ENCODE measurements at regions not wholly inside any gene's neighbourhood (a gene's known extent, or its start where the extent isn't known, plus 50 kb on each side); places are given as distances from the start of the nearest gene placed in this dataset.
A peak's percentile ranks its signal among the peaks of the same experiment; 100 is the strongest.
"Not testable (repeated sequence)": the region's sequence is repeated elsewhere in the genome, so short reads cannot be mapped to it uniquely, and the experiment has no call there.

- DNase-seq (ENCODE audit: low spot score): no peak
Observed at GRCh38 chr5:92695123-92696003, 885.7 kb downstream of the NR2F1-AS1 start.

DNA sequence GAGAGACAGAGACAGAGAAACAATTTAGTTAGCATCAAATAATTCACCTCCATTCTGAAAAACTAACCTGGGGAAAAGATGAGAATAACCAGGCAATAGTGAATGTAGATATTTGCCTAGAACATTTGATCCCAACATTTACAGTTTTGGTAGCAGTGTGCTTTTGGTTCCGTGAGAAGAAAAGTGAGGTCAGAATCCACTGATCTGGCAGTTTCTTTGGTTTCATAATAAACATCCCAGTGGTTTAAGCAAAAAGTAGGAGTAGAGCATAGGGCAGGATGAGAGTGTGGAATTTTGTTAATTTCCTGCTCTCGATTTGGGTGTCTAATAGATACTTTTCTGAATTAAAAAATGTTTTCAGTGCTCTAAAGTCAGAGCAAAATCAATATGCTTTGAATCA, 887.0 kb downstream of the NR2F1-AS1 start:
- DNase-seq (ENCODE audit: low spot score): no peak

- not testable (repeated sequence) for DNase-seq (ENCODE audit: low spot score)
Observed at GRCh38 chr5:92691955-92692354, 889.1 kb downstream of the NR2F1-AS1 start.

DNA sequence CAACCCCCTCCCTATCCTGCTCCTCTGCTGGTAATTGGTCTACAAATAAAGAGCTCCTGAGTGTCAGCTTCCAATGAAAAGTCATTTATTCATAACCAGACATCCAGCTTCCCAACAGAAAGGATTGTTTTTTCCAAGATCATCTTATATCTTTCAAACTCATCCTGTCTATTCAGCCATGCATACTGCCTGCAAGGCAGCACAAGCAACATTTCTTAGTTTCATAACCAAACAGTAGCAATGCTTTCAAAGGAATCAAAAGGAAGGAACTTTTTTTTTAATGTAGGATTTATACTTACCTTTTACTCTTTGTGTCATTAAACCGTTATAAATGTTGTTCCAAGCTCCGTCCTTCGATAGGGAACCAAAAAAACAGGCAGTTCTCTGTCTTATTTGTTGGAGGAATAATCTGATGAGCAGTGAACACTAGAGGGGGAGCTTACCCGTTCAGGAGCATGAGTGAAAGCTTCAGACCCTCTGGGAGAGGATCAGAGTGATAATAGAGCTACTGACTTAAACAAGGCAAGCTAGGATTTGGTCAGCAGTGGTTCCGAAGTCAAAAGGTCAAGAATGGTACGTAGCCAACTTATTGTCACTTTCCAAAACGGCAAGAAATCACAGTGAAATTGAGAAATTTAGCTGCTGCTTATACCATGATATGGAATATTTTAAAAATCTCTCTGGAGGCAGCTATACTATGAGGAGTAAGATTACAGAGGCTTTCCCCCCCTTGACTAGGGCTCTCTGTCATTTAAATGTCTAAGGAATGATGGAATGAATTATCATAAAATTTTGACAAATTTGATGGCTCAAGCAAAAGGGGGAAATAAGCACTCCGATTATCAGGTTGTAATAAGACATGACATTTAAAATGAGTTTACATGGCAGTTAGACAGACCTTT, 892.9 kb downstream of the NR2F1-AS1 start:
- DNase-seq (ENCODE audit: low spot score): peak; percentile 77

- DNase-seq (ENCODE audit: low spot score): no peak
Observed at GRCh38 chr5:92678640-92679039, 902.4 kb downstream of the NR2F1-AS1 start.

DNA sequence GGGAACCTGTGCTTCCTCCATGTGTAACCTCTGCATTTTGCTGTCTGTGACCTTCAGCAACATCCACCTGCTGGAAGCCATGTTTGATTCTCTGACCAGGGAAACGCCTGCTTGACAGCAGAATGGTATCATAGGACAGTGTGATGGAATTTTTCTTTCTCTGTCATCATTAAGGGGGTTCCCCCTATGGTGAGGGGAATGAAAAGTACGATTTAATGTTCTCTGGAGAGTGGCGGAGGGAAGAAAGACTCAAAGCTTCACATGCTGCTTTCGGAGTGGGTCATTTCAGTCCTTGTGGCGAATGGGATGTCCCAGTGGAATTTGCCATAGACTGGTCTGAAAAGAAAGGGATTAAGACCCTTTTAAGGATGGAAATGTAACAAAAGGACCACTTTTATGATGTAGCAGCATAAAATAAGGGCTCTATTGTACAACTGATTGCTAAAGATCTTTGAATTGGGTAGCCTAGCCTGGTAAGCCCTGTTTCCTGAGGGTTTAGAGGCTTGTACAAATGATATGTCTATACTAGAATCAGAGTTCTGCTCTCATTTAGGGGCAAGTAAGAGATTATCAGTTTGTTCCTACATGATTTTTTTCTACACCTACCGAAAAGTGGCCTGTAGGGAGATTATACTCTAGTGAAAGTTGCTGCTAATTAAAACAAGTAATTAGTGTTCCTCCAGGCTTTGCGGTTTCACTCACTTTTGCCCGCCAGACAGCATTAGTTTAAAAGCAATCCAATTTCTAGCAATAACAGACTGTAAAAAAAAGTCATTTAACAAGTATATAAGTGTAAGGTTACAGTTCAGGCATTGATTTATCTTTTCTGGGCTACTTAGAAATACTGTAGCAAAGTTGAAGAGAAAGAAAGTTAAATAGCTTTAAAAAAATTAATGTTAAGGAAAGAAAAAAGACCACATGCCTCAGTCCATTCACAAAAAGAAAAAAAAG, 904.5 kb downstream of the NR2F1-AS1 start:
- DNase-seq (ENCODE audit: low spot score): no peak

- no peak for DNase-seq (ENCODE audit: low spot score)
Observed at GRCh38 chr5:92674321-92674720, 906.7 kb downstream of the NR2F1-AS1 start.

GRCh38 chr5:92665506-92665905, 915.5 kb downstream of the NR2F1-AS1 start:
- DNase-seq (ENCODE audit: low spot score): no peak

- no peak for DNase-seq (ENCODE audit: low spot score)
Observed at GRCh38 chr5:92662741-92663140, 918.3 kb downstream of the NR2F1-AS1 start.

- no peak for DNase-seq (ENCODE audit: low spot score)
Observed at GRCh38 chr5:92659246-92659645, 921.8 kb downstream of the NR2F1-AS1 start.

GRCh38 chr5:92654601-92655000, 926.4 kb downstream of the NR2F1-AS1 start:
- DNase-seq (ENCODE audit: low spot score): not testable (repeated sequence)

DNA sequence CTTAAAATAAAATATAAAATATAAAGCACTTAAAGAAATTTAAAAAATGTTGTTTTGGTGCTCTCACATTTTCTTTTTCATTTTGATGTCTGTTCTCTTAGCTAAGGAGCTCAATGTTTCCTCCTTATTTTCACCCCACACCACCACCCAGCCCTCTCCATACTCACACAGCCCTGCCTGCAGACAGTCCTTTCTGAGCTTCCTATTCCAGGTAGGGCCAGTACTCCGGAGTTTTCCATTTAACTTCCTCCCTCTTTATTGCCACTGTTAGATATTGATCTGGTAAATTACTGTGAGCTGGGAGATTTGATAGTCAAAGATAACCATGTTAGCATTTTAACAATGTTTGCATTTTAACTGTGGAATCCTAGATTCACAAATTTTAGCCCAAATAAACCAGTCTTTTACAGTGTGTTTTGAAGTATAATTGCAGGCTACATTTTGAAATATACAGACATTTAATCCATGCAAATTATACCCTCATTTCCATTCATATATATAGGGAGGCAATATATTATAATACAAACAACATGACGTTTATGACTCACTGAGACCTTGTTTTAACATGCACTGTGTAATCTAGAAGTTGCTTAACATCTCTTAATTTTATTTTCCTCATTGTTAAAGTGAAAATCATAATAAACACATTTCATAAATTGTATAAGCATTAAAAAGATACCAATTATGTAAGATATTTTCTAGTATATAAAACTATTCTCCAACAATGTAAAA, 927.1 kb downstream of the NR2F1-AS1 start:
- DNase-seq (ENCODE audit: low spot score): no peak

- no peak for DNase-seq (ENCODE audit: low spot score)
Observed at GRCh38 chr5:92652756-92653155, 928.3 kb downstream of the NR2F1-AS1 start.

DNA sequence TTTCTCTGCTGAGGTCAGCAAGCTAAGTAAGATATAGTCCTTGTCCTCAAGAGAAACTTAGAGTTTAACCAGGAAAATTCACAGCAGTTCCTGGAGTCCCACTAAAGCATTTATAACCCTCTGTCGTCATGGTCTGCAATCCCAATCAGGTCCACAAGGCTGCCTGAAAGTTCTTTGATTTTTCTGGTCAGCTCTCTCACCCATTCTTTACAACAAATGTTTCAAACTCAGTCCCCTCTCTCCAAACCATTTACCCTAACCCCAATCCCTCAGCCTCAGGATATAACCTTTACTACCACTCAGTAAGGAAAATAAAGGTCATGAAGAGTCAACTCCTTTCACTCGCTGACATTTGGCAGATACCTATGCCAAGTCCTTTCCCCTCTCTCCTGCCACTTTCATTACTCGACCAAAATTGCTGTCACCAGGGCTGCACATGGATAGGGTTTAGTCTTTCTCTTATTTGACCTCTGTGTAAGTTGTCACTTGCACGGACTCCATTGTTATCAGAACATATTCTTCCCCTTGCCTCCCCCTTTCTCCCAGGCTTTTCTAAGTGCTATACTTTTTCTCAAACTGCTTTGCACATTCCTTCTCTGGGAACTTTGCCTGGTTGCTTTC, 936.6 kb downstream of the NR2F1-AS1 start:
- no peak for DNase-seq (ENCODE audit: low spot score)

- DNase-seq (ENCODE audit: low spot score): peak; percentile 47
Observed at GRCh38 chr5:92641031-92641962, 939.7 kb downstream of the NR2F1-AS1 start.

GRCh38 chr5:92640340-92640739, 940.7 kb downstream of the NR2F1-AS1 start:
- no peak for DNase-seq (ENCODE audit: low spot score)

DNA sequence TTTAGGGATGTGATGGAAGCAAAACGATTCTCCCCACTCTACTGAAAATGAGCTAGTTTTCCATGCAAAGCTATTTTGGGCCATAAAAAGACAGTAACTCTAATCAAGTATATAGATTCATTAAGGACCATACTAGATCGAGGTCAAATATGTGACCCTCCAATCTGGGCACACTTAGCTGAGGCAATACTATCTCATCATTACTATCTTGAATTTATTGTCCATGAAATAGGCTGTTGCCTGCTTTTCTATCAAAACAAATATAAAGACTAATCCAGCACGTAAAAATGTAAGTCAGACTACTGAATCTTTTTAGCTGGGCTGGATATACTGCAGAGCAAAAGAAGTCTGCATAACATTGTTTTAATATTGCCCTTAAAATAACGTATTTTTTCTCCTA, 943.1 kb downstream of the NR2F1-AS1 start:
- no peak for DNase-seq (ENCODE audit: low spot score)

DNA sequence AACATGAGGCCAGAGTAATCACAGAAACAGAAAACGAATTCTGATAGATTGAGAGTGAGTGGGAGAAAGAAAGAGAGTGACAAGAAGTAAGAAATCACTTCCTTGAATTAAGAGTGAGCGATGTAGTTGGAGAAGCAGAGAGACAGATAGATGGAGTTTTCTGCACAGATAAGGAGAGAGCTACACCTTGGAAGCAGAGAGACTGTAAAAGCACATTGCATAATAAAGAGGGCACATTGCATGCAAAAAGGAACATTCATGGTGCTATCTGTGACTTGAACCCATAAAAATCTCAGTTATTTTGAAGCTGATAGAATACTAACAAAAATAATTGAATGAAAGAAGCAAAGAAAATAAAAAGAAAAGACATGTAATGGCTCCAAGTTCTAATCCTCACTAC, 943.8 kb downstream of the NR2F1-AS1 start:
- no peak for DNase-seq (ENCODE audit: low spot score)

DNA sequence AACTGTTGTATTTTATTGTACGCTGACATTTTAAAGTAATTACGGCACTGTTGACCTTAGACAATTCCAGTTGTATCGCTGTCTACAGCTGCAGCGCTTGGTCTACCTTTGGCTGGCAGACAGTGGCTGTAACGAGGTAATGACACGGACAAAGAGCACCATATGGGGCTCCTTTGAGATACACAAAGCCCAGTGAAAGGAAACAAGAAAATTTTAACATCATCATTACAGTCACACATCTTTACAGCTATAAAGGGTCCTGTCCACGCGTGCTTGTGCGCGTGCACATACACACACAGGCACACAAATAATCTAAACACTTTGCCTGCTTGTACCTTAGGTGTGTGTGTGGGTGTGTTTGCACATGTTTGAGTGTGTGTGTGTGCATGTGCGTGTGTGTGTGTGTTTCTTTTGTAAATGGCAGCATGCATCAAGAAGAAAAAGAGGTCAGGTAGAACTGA, 946.0 kb downstream of the NR2F1-AS1 start:
- DNase-seq (ENCODE audit: low spot score): no peak

All from HuH-7 (cell line).